AG08395 (cell line): ENCODE measurements at regions not wholly inside any gene's neighbourhood (a gene's known extent, or its start where the extent isn't known, plus 50 kb on each side); places are given as distances from the start of the nearest gene placed in this dataset.
"Not testable (repeated sequence)": the region's sequence is repeated elsewhere in the genome, so short reads cannot be mapped to it uniquely, and the experiment has no call there.

Experiments
- DNase-seq: peaks from one replicate; pipeline ENCODE4 v3.0.0; 2012; ENCODE audit warnings: mixed read lengths, low spot score

DNA sequence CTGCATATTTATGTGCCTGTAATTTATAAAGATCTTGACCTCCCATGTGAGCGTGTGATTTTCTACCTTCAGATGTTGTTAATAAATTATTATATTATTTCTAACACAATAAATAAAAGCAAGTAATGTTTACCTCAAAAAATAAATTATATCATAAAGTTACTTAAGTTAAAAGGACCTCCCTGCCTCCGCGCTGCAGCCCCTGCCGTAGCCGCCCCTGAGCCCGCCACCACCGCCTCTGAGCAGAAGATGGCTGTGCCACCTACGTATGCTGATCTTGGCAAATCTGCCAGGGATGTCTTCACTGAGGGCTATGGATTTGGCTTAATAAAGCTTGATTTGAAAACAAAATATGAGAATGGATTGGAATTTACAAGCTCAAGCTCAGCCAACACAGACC, 119.6 kb upstream of the BRWD3 start:
- no peak for DNase-seq

DNA sequence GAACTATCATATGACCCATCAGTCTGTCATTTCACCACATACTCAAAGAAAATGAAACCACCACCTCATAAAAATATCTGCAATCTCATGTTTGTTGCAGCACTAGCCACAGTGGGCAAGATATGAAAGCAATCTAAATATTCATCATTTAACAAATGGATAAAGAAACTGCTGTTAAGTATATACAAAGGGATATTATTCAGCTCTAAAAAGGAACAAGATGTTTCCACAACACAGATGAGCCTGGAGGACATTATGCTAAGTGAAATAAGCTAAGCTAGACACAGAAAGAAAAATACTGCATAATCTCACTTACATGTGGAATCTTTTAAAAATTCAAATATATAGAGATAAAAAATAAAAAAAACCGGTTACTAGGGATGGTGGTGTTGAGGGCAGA, 108.2 kb upstream of the BRWD3 start:
- no peak for DNase-seq

DNA sequence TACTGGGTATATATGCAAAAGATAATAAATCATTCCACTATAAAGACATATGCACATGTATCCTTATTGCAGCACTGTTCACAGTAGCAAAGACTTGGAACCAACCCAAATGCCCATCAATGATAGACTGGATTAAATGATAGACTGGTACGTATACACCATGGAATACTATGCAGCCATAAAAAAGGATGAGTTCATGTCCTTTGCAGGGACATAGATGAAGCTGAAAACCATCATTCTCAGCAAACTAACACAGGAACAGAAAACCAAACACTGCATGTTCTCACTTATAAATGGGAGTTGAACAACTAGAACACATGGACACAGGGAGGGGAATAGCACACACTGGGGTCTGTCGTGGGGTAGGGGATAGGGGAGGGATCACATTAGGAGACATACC, 102.7 kb upstream of the BRWD3 start:
- not testable (repeated sequence) for DNase-seq

DNA sequence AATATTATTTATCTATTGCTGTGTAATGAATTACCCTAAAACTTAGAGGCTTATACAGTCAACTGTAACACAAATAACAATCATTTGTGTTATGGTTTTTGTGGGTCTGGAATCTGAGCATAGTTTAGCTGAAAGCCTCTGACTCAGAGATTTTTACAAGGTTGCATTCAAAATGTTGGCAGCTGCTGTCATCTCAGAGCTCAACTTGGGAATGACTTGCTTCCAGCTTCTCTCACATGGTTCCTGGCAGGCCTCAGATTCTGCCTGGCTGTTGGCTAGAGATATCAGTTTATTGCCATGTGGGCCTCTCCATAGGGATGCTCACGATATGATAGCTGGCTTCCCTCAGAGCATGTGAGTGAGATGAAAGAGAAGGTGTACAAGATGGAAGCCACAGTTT, 70.2 kb upstream of the BRWD3 start:
- peak; percentile 7 for DNase-seq

DNA sequence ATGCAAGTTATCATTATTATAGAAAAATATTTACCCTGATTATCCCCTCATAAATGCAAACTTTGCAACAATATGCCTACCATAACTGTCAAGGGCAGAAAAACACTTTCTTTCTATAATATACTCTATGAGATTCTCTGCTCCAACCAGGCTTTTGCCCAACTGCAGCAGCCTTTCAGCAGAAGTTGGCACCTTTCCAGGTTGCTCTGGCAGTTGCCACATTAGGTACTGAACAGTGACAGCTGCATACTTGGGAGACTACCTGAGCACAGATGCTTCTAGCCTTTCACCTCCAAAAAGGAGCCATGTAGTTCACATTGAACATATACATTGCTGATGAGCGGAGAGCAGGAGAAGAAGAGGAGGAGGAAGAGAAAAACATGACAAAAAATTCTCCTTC, 69.5 kb upstream of the BRWD3 start:
- DNase-seq: no peak

DNA sequence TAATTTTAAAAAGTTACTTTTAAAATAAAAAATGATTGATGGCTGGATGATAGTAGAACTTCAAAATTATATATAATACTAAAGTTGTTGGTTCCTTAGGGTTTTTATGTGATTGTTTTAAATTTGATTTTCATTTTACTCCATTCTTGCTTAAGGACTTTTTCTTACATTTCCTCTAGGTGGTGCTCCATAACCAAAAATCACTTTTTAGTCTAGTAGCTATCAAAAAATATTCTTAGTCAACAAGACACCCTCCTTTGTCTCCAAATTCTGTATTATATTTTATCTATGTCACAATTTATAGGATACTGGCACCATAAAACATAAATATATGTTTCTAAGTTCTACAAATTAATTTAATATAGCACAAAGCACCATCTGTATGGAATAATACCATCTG, 67.2 kb upstream of the BRWD3 start:
- peak; percentile 33 for DNase-seq
